A549 (cell line): ENCODE measurements at regions not wholly inside any gene's neighbourhood (a gene's known extent, or its start where the extent isn't known, plus 50 kb on each side); places are given as distances from the start of the nearest gene placed in this dataset.

Experiments used
- CHD4 ChIP-seq: fragments of 200-600 bp; sonication (generic); IDR thresholded peaks from 2 replicates; pipeline ENCODE4 v1.6.1; 2016; ENCODE audit warnings: antibody characterized with exemption, mild to moderate bottlenecking, borderline replicate concordance
- CTCF ChIP-seq: fragments of >200 bp; sonication (Bioruptor Twin); formaldehyde crosslinking; IDR thresholded peaks from 3 replicates; pipeline ENCODE4 v1.5.1; 2016
- EP300 ChIP-seq, 2 experiments: fragments of >200 bp; sonication (Bioruptor Twin); formaldehyde crosslinking; IDR thresholded peaks; 2 replicates in 1 of 2; 3 replicates in 1 of 2; pipeline ENCODE4 v1.6.1; 2016 to 2017
- GATA3 ChIP-seq: IDR thresholded peaks from 2 replicates; pipeline ENCODE4 v1.6.1; 2012; ENCODE audit warnings: borderline replicate concordance
- HMGXB4 ChIP-seq: fragments of 250-450 bp; sonication (Bioruptor Pico); IDR thresholded peaks from 2 replicates; pipeline ENCODE4 v1.5.0; 2021; ENCODE audit warnings: mild to moderate bottlenecking, moderate library complexity, borderline replicate concordance
- PHF8 ChIP-seq: fragments of 200-600 bp; sonication (generic); IDR thresholded peaks from 2 replicates; pipeline ENCODE4 v1.6.1; 2016; ENCODE audit warnings: low read depth, mild to moderate bottlenecking, antibody characterized with exemption, moderate library complexity, borderline replicate concordance
- POLR2A ChIP-seq: IDR thresholded peaks from 2 replicates; pipeline ENCODE4 v1.6.1; 2012; ENCODE audit warnings: mild to moderate bottlenecking, low read length
- RFX5 ChIP-seq: fragments of 450-650 bp; IDR thresholded peaks from 2 replicates; pipeline ENCODE4 v1.7.1; 2014; ENCODE audit warnings: antibody characterized with exemption, mild to moderate bottlenecking, moderate library complexity
- USF2 ChIP-seq: fragments of 450-650 bp; IDR thresholded peaks from 2 replicates; pipeline ENCODE4 v1.6.1; 2014; ENCODE audit warnings: antibody characterized with exemption
- TF ChIP-seq, protein P1 (sequence below): fragments of >200 bp; sonication (Bioruptor Twin); formaldehyde crosslinking; IDR thresholded peaks from 3 replicates; pipeline ENCODE4 v1.6.1; 2016
- TF ChIP-seq, protein P2 (sequence below): IDR thresholded peaks from 2 replicates; pipeline ENCODE4 v1.6.1; 2012

- TF ChIP-seq POLR2A (no peak), EP300 (IDR thresholded peaks at IDR 0.05) (no peak), CHD4 (no peak), CTCF (no peak), HMGXB4 (CRISPR knock-in tag) (no peak), GATA3 (no peak), PHF8 (no peak), USF2 (no peak), RFX5 (no peak)
- TF ChIP-seq, protein P1, sequence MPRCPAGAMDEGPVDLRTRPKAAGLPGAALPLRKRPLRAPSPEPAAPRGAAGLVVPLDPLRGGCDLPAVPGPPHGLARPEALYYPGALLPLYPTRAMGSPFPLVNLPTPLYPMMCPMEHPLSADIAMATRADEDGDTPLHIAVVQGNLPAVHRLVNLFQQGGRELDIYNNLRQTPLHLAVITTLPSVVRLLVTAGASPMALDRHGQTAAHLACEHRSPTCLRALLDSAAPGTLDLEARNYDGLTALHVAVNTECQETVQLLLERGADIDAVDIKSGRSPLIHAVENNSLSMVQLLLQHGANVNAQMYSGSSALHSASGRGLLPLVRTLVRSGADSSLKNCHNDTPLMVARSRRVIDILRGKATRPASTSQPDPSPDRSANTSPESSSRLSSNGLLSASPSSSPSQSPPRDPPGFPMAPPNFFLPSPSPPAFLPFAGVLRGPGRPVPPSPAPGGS, result no peak
- TF ChIP-seq, protein P2, sequence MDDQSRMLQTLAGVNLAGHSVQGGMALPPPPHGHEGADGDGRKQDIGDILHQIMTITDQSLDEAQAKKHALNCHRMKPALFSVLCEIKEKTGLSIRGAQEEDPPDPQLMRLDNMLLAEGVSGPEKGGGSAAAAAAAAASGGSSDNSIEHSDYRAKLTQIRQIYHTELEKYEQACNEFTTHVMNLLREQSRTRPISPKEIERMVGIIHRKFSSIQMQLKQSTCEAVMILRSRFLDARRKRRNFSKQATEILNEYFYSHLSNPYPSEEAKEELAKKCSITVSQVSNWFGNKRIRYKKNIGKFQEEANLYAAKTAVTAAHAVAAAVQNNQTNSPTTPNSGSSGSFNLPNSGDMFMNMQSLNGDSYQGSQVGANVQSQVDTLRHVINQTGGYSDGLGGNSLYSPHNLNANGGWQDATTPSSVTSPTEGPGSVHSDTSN, result no peak
Measured at GRCh38 chr12:59999291-59999690, 403.5 kb downstream of the SLC16A7 start.
